ENCODE measurements at regions not wholly inside any gene's neighbourhood (a gene's known extent, or its start where the extent isn't known, plus 50 kb on each side); places are given as distances from the start of the nearest gene placed in this dataset.
"Not testable (repeated sequence)": the region's sequence is repeated elsewhere in the genome, so short reads cannot be mapped to it uniquely, and the experiment has no call there.

- DNase-seq = no peak
These were observed 328.0 kb downstream of the NAF1 start for GRCh38 chr4:162838671-162839070.

- DNase-seq = no peak
These were observed 329.0 kb downstream of the NAF1 start for GRCh38 chr4:162837679-162838078.

GRCh38 chr4:162837241-162837640, 329.4 kb downstream of the NAF1 start:
- no peak for DNase-seq

GRCh38 chr4:162836773-162837172, 329.9 kb downstream of the NAF1 start:
- no peak for DNase-seq

GRCh38 chr4:162836258-162836657, 330.4 kb downstream of the NAF1 start:
- DNase-seq = not testable (repeated sequence)

- no peak for DNase-seq
These were observed 335.8 kb downstream of the NAF1 start for GRCh38 chr4:162830899-162831298.

- not testable (repeated sequence) for DNase-seq
These were observed 349.3 kb downstream of the NAF1 start for GRCh38 chr4:162817374-162817773.

- DNase-seq = no peak
These were observed 362.3 kb downstream of the NAF1 start for GRCh38 chr4:162804351-162804924.

GRCh38 chr4:162803378-162803777, 363.3 kb downstream of the NAF1 start:
- no peak for DNase-seq

GRCh38 chr4:162797108-162797507, 369.6 kb downstream of the NAF1 start:
- no peak for DNase-seq

- DNase-seq = peak; percentile 41
These were observed 373.1 kb downstream of the NAF1 start for GRCh38 chr4:162793571-162793970.

- DNase-seq = no peak
These were observed 373.7 kb downstream of the NAF1 start for GRCh38 chr4:162793004-162793403.

- peak; percentile 76 for DNase-seq
These were observed 375.5 kb downstream of the NAF1 start for GRCh38 chr4:162791226-162791625.

- no peak for DNase-seq
These were observed 379.6 kb downstream of the NAF1 start for GRCh38 chr4:162787120-162787519.

- DNase-seq = no peak
These were observed 383.7 kb downstream of the NAF1 start for GRCh38 chr4:162782778-162783525.

- no peak for DNase-seq
These were observed 384.5 kb downstream of the NAF1 start for GRCh38 chr4:162782096-162782777.

GRCh38 chr4:162770761-162771490, 395.8 kb downstream of the NAF1 start:
- DNase-seq = peak; percentile 8

GRCh38 chr4:162767083-162767482, 399.6 kb downstream of the NAF1 start:
- DNase-seq = no peak

GRCh38 chr4:162761965-162762364, 404.7 kb downstream of the NAF1 start:
- no peak for DNase-seq

- not testable (repeated sequence) for DNase-seq
These were observed 426.5 kb downstream of the NAF1 start for GRCh38 chr4:162740228-162740627.

GRCh38 chr4:162739596-162739995, 427.1 kb downstream of the NAF1 start:
- DNase-seq = not testable (repeated sequence)

- DNase-seq = peak; percentile 1
These were observed 433.8 kb downstream of the NAF1 start for GRCh38 chr4:162732876-162733275.

- no peak for DNase-seq
These were observed 438.9 kb downstream of the NAF1 start for GRCh38 chr4:162727766-162728165.
